ENCODE measurements at regions not wholly inside any gene's neighbourhood (a gene's known extent, or its start where the extent isn't known, plus 50 kb on each side); places are given as distances from the start of the nearest gene placed in this dataset.
"Not testable (repeated sequence)": the region's sequence is repeated elsewhere in the genome, so short reads cannot be mapped to it uniquely, and the experiment has no call there.

GRCh38 chr6:130557481-130558112 lies 191.8 kb downstream of the TMEM200A start:
- no peak for DNase-seq (ENCODE audit: low spot score)

- no peak for DNase-seq (ENCODE audit: low spot score)
Observed at GRCh38 chr6:130558131-130558530, 192.3 kb downstream of the TMEM200A start.

- no peak for DNase-seq (ENCODE audit: low spot score)
Observed at GRCh38 chr6:130559166-130559565, 193.3 kb downstream of the TMEM200A start.

- DNase-seq (ENCODE audit: low spot score) = no peak
Observed at GRCh38 chr6:130560231-130560630, 194.4 kb downstream of the TMEM200A start.

- not testable (repeated sequence) for DNase-seq (ENCODE audit: low spot score)
Observed at GRCh38 chr6:130561159-130561558, 195.3 kb downstream of the TMEM200A start.

- no peak for DNase-seq (ENCODE audit: low spot score)
Observed at GRCh38 chr6:130565696-130566095, 199.9 kb downstream of the TMEM200A start.

- DNase-seq (ENCODE audit: low spot score) = no peak
Observed at GRCh38 chr6:130574146-130574545, 208.3 kb downstream of the TMEM200A start.

- DNase-seq (ENCODE audit: low spot score) = no peak
Observed at GRCh38 chr6:130575557-130575956, 209.7 kb downstream of the TMEM200A start.

- no peak for DNase-seq (ENCODE audit: low spot score)
Observed at GRCh38 chr6:130575971-130576370, 210.2 kb downstream of the TMEM200A start.

- no peak for DNase-seq (ENCODE audit: low spot score)
Observed at GRCh38 chr6:130577178-130577919, 211.5 kb downstream of the TMEM200A start.

GRCh38 chr6:130578713-130579112 lies 212.9 kb downstream of the TMEM200A start:
- DNase-seq (ENCODE audit: low spot score) = no peak

- DNase-seq (ENCODE audit: low spot score) = no peak
Observed at GRCh38 chr6:130583268-130583667, 217.5 kb downstream of the TMEM200A start.

- no peak for DNase-seq (ENCODE audit: low spot score)
Observed at GRCh38 chr6:130585587-130585986, 219.8 kb downstream of the TMEM200A start.

- DNase-seq (ENCODE audit: low spot score) = peak; percentile 64
Observed at GRCh38 chr6:130587778-130588520, 222.1 kb downstream of the TMEM200A start.

GRCh38 chr6:130593200-130593599 lies 227.4 kb downstream of the TMEM200A start:
- no peak for DNase-seq (ENCODE audit: low spot score)

- DNase-seq (ENCODE audit: low spot score) = no peak
Observed at GRCh38 chr6:130593948-130594347, 228.1 kb downstream of the TMEM200A start.

- no peak for DNase-seq (ENCODE audit: low spot score)
Observed at GRCh38 chr6:130598021-130598989, 228.9 kb upstream of the SMLR1 start.

- peak; percentile 5 for DNase-seq (ENCODE audit: low spot score)
Observed at GRCh38 chr6:130600880-130601341, 226.3 kb upstream of the SMLR1 start.

GRCh38 chr6:130602151-130602770 lies 224.9 kb upstream of the SMLR1 start:
- peak; percentile 96 for DNase-seq (ENCODE audit: low spot score)

- no peak for DNase-seq (ENCODE audit: low spot score)
Observed at GRCh38 chr6:130603391-130603790, 223.8 kb upstream of the SMLR1 start.

- DNase-seq (ENCODE audit: low spot score) = no peak
Observed at GRCh38 chr6:130604841-130605399, 222.3 kb upstream of the SMLR1 start.
